Cardiac fibroblast (primary cell): ENCODE measurements at regions not wholly inside any gene's neighbourhood (a gene's known extent, or its start where the extent isn't known, plus 50 kb on each side); places are given as distances from the start of the nearest gene placed in this dataset.

Experiments
- DNase-seq, 2 donors: peaks; one replicate each; pipeline versions ENCODE4 v3.0.0 to v3.0.0-alpha.2; 2010; ENCODE audit warnings: low read depth in 2 of 2
- H3K4me3 ChIP-seq, 2 donors: replicated peaks in 1 of 2; 1 replicate in 1 of 2; 2 replicates in 1 of 2; pipeline ENCODE4 v1.5.1; 2011; ENCODE audit warnings: low read depth in 2 of 2, low read length in 2 of 2, mild to moderate bottlenecking in 2 of 2, moderate library complexity in 1 of 2
- TF ChIP-seq, protein P1 (sequence below): IDR thresholded peaks from one replicate; pipeline ENCODE4 v1.5.1; 2011; ENCODE audit warnings: low read depth, mild to moderate bottlenecking, low read length, inconsistent platforms

DNA sequence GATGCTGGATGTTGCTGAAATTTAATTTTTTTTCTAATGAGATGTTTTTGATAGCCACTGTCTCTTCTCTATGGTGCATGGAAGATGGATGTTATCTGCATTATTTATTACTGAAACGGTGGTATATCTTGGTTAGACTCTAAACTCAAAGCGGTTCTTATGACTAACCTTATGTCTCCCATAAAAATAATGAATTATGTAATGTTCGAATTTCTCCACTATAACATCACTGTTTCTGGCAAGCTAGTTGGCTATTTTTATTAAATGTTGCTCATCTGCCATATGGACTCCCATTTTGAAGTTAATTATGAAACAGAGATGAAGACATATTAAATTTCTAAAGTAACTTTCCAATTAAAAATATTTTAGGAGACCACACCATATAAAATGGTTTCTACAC is 808.6 kb upstream of the ADGRL4 start:
- H3K4me3 ChIP-seq = no peak overlapping the region
- DNase-seq = peak in 1 of 2 donors; percentile 55

DNA sequence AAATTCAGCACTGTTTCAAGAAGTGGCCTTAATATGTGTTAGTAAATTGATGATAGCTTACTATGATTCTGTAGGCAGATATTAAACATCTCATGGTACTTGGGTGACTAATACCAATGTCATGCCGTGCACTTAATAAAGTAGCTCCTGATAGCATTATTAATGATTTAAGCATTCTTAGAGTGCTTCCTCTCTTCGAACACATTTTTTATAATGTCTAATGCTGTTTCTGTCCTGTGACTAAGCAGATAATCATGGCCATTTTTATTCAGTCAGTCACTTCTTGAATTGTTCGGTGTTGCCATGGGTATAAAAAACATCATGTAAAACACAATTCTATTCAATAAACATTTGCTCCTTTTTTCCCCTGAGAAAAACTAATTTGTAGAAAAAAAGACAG is 804.6 kb upstream of the ADGRL4 start:
- peak; percentile 79 to 88 for DNase-seq
- no peak overlapping the region for H3K4me3 ChIP-seq
- TF ChIP-seq, protein P1, sequence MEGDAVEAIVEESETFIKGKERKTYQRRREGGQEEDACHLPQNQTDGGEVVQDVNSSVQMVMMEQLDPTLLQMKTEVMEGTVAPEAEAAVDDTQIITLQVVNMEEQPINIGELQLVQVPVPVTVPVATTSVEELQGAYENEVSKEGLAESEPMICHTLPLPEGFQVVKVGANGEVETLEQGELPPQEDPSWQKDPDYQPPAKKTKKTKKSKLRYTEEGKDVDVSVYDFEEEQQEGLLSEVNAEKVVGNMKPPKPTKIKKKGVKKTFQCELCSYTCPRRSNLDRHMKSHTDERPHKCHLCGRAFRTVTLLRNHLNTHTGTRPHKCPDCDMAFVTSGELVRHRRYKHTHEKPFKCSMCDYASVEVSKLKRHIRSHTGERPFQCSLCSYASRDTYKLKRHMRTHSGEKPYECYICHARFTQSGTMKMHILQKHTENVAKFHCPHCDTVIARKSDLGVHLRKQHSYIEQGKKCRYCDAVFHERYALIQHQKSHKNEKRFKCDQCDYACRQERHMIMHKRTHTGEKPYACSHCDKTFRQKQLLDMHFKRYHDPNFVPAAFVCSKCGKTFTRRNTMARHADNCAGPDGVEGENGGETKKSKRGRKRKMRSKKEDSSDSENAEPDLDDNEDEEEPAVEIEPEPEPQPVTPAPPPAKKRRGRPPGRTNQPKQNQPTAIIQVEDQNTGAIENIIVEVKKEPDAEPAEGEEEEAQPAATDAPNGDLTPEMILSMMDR = no peak

More for the DNA sequence above, 808.6 kb upstream of the ADGRL4 start:
- TF ChIP-seq, protein P1 = no peak

DNA sequence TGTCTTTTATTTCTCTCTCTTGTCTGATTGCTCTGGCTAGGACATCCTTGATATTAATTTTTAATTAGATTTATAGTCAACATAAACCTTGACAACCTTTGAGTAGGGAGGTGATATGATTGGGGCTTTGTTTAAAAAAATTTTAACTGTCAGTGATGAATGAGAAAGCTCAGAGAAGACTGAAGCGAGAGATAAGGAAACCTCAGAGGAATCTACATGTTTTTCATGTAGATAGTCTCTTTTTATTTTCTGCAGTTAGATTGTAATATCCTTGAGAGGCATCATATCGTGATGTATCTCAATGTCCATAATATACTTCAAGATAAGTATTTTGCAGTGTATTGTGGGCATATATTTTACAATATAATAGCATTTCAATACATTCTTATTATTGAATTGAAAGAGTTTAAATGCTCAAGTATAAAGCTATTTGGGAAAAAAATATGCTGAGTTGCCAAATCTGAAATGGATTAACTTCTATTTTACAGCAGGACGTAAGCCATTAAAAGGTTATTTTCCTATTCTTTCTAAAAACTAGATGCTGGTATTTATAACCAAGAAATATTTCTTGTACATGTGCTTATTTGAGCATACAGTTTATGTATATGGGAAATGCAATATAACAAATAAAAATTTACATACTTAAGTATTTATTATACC is 802.4 kb upstream of the ADGRL4 start:
- no peak overlapping the region for H3K4me3 ChIP-seq
- DNase-seq = no peak
- TF ChIP-seq, protein P1 = no peak

DNA sequence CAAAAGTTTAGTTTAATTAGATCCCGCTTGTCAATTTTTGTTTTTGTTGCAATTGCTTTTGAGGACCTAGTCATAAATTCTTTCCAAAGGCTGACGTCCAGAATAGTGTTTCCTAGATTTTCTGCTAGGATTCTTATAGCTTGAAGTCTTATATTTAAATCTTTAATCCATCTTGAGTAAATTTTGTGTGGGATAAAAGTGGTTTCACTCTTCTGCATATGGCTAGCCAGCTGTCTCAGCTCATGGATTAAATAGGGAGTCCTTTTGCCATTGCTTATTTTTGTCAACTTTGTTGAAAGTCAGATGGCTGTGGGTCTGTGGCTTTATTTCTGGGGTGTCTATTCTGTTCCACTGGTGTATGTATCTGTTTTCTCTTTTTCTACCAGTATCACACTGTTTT is 801.3 kb upstream of the ADGRL4 start:
- TF ChIP-seq, protein P1 = no peak
- no peak overlapping the region for H3K4me3 ChIP-seq
- no peak for DNase-seq

DNA sequence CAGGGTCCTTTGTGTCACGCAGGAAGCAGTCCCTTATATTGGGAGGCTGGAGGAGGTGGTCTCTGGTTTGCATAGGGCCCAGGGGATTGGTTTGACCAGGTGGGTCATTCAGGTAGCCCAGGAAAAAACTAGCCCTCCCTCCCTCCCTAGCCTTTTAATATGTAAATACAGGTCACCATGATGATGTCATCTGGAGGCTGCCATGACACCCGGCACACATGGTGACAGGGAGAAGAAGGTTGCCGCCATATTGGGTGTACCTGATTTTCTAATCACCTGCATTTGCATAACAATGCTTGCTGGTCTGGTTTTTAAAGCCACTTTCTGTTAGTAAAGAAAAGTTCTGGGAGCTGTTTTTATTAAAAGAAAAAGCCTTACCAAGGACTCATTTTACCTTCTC is 791.0 kb upstream of the ADGRL4 start:
- TF ChIP-seq, protein P1 = no peak
- H3K4me3 ChIP-seq = no peak overlapping the region
- DNase-seq = no peak

DNA sequence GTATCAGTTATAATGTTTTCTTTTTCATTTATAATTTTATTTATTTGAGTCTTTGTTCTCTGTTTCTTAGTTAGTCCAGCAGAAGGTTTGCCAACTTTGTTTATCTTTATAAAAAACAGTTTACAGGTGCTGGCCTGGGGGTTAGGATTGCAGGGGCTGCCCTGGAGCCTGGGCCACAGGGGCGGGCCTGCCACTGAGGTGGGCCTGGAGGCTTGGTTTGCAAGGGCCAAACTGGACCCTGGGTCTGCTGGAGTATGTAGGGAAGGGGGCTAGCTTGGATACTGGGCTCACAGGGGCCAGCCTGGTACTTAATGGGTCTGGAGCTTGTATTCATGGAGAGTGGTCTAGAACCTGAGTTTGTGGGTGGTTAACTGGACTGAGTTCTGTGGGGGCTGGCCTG is 789.9 kb upstream of the ADGRL4 start:
- no peak overlapping the region for H3K4me3 ChIP-seq
- no peak for DNase-seq
- TF ChIP-seq, protein P1 = no peak
